Gastroesophageal sphincter (tissue), 4 donors: ENCODE measurements at regions not wholly inside any gene's neighbourhood (a gene's known extent, or its start where the extent isn't known, plus 50 kb on each side); places are given as distances from the start of the nearest gene placed in this dataset.

Experiments
- ATAC-seq: fragments of 150-250 bp; one replicate; pipeline ENCODE4 v1.9.1; 2016; ENCODE audit warnings: mild to moderate bottlenecking, moderate library complexity
- H3K27ac ChIP-seq, 4 donors: fragments of 200-600 bp; sonication (generic) in 3 of 4; 1 replicate in 3 of 4; 2 replicates in 1 of 4; pipeline ENCODE4 v1.5.1; 2016 to 2019
- H3K27me3 ChIP-seq: fragments of 200-600 bp; sonication (generic); one replicate; pipeline ENCODE4 v1.5.1; 2019
- H3K36me3 ChIP-seq, 2 donors: fragments of 200-600 bp; sonication (generic); one replicate each; pipeline ENCODE4 v1.5.1; 2019; ENCODE audit warnings: control low read depth in 1 of 2
- H3K4me1 ChIP-seq, 3 donors: fragments of 200-600 bp; sonication (generic); 1 replicate in 2 of 3; 2 replicates in 1 of 3; pipeline ENCODE4 v1.5.1; 2016 to 2019; ENCODE audit warnings: control low read depth in 2 of 3
- H3K4me3 ChIP-seq, 2 donors: fragments of 200-600 bp; sonication (generic); one replicate each; pipeline ENCODE4 v1.5.1; 2019; ENCODE audit warnings: mild to moderate bottlenecking in 1 of 2, moderate library complexity in 1 of 2
- H3K9me3 ChIP-seq, 3 donors: fragments of 200-600 bp; sonication (generic); one replicate each; pipeline ENCODE4 v1.5.1; 2017 to 2019; ENCODE audit warnings: control low read depth in 2 of 3
- EP300 ChIP-seq: sonication (generic); formaldehyde crosslinking; IDR thresholded peaks from one replicate; pipeline ENCODE4 v1.6.1; 2017; ENCODE audit warnings: antibody characterized with exemption, mild to moderate bottlenecking
- POLR2A ChIP-seq, 2 donors: fragments of 450-650 bp; IDR thresholded peaks; one replicate each; pipeline ENCODE4 v1.6.1; 2017; ENCODE audit warnings: antibody characterized with exemption in 2 of 2, mild to moderate bottlenecking in 2 of 2, moderate library complexity in 1 of 2
- POLR2AphosphoS5 ChIP-seq: sonication (generic); formaldehyde crosslinking; IDR thresholded peaks from one replicate; pipeline ENCODE4 v1.6.1; 2017; ENCODE audit warnings: antibody characterized with exemption
- WGBS, 2 donors: methylation state at CpG; one replicate each; pipeline ENCODE4 v1.1.5; 2018; ENCODE audit warnings: low coverage in 1 of 2; 5-methylcytosine and 5-hydroxymethylcytosine counted together
- TF ChIP-seq, protein P1 (sequence below), 4 experiments: fragments of 200-600 bp in 2 of 4; fragments of 450-650 bp in 2 of 4; sonication (generic) in 1 of 4; IDR thresholded peaks; one replicate each; pipeline ENCODE4 v1.5.1; 2017 to 2019; ENCODE audit warnings: antibody characterized with exemption in 4 of 4, mild to moderate bottlenecking in 2 of 4, moderate library complexity in 2 of 4

DNA sequence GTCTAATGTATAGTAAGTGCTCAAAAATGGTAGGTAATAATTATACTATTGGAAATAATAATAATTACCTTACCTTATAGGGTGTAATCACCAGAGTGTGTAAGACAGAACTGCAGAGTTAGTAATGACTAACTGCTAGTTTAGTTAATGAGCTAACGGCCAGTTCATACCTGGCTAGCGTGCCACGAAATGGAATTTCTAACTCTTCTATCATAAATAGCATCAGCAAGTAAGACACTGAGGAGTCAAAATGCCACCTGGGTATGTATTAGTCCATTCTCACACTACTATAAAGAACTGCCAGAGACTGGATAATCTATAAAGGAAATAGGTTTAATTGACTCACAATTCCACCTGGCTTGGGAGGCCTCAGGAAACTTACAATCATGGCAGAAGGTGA is 63.4 kb upstream of the CEP85L start:
- H3K9me3 ChIP-seq: no peaks in the 10 kb centered on the region
- H3K27me3 ChIP-seq: no peaks in the 10 kb centered on the region
- no peak overlapping the region for H3K27ac ChIP-seq
- H3K4me1 ChIP-seq: peaks cover 0 to 5% (median 0%) of the 10 kb centered on the region in 3 donors
- no peaks in the 10 kb centered on the region for H3K36me3 ChIP-seq
- H3K4me3 ChIP-seq: no peak overlapping the region
- no peak for ATAC-seq
- no peak for TF ChIP-seq POLR2AphosphoS5
- TF ChIP-seq, protein P1, sequence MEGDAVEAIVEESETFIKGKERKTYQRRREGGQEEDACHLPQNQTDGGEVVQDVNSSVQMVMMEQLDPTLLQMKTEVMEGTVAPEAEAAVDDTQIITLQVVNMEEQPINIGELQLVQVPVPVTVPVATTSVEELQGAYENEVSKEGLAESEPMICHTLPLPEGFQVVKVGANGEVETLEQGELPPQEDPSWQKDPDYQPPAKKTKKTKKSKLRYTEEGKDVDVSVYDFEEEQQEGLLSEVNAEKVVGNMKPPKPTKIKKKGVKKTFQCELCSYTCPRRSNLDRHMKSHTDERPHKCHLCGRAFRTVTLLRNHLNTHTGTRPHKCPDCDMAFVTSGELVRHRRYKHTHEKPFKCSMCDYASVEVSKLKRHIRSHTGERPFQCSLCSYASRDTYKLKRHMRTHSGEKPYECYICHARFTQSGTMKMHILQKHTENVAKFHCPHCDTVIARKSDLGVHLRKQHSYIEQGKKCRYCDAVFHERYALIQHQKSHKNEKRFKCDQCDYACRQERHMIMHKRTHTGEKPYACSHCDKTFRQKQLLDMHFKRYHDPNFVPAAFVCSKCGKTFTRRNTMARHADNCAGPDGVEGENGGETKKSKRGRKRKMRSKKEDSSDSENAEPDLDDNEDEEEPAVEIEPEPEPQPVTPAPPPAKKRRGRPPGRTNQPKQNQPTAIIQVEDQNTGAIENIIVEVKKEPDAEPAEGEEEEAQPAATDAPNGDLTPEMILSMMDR (IDR thresholded peaks at IDR 0.05): no peak
- no peak for TF ChIP-seq POLR2A (IDR thresholded peaks at IDR 0.05)
- WGBS, 2 donors: 93 to 96% methylated on average over 3 of the region's 3 CpGs

DNA sequence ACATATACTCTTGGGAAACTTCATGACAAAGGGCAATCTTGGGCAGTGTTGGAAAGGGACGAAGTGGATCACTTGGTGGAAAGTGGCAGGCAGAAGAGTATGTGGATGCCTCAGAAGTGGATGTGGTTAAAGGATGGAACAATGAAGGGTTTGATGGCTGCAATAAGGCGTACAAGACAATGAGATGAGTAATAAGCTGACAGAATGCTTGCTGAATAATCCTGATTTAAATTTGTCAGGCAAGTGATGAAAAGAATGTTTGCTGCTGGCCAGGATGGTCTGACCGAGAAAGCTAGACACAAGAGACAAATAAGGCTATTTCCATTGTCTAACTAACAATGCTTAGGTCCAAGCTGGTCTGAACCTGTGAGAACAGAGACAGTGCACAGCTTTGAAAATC is 61.6 kb upstream of the CEP85L start:
- Histone ChIP-seq H3K4me1 (peaks cover 0 to 23% (median 0%) of the 10 kb centered on the region in 3 donors), H3K27me3 (no peaks in the 10 kb centered on the region), H3K36me3 (no peaks in the 10 kb centered on the region), H3K9me3 (no peaks in the 10 kb centered on the region), H3K4me3 (no peak overlapping the region), H3K27ac (no peak overlapping the region)
- TF ChIP-seq EP300 (no peak), POLR2AphosphoS5 (no peak), POLR2A (IDR thresholded peaks at IDR 0.05) (no peak)
- TF ChIP-seq, protein P1 (IDR thresholded peaks at IDR 0.05): no peak
- WGBS, 2 donors: 39 to 47% methylated on average over 3 of the region's 3 CpGs
- no peak for ATAC-seq

DNA sequence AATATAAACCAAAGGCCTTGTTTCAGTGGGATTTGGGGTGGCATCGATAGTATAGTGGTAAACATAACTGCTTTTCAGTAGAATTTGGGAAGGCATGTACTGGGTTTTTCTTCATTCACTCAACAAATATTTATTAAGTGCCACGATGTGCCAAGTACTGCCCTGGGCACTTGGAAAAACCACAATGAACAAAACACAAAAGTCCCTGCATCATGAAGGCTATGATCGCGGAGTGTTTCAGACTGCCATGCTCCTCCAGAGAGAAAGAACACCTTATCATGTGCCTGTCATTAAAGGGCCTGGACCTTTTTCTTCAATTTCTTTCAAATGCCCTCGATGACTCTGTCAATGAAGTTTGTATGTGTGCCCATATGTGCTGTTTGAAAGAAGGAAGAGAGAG is 59.2 kb upstream of the CEP85L start:
- WGBS, 2 donors: 76 to 92% methylated on average over 3 to 5 of the region's 5 CpGs
- Histone ChIP-seq H3K4me3 (no peak overlapping the region), H3K36me3 (no peaks in the 10 kb centered on the region), H3K27me3 (no peaks in the 10 kb centered on the region), H3K9me3 (no peaks in the 10 kb centered on the region), H3K27ac (no peak overlapping the region), H3K4me1 (peaks cover 0 to 31% (median 0%) of the 10 kb centered on the region in 3 donors)
- no peak for TF ChIP-seq POLR2A (IDR thresholded peaks at IDR 0.05)
- TF ChIP-seq, protein P1 (IDR thresholded peaks at IDR 0.05): no peak
- no peak for TF ChIP-seq POLR2AphosphoS5
- no peak for TF ChIP-seq EP300
- no peak for ATAC-seq

DNA sequence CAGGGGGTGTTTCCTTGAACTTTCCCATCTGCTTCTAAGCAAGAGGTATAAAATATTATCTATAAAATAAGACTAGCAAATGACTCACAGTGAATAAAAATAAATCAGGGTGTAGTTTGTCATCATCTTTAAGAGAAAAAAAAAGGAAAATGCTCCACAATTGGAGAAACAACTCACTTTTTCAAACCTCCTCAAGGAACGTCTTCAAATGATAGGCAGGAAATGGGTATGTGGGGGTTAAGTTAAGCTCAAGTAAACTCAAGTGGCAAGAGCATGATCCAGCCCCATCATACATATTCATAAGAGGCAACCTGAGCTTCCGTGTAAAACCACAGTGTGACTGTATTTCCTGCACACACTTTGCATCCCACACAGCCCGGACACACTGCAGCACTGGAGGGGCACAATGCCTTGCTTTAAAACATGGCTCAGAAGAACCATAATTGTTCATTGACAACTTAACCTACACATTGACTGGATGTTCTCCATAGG is 58.5 kb upstream of the CEP85L start:
- no peaks in the 10 kb centered on the region for H3K9me3 ChIP-seq
- H3K36me3 ChIP-seq: no peaks in the 10 kb centered on the region
- WGBS, 2 donors: 20 to 67% methylated on average over 2 to 3 of the region's 3 CpGs
- H3K27me3 ChIP-seq: no peaks in the 10 kb centered on the region
- no peak for ATAC-seq
- H3K4me3 ChIP-seq: peak overlapping the region; percentile 27 to 44
- H3K27ac ChIP-seq: peak overlapping the region in 3 of 4 donors; percentile 5 to 72 (median 67)
- TF ChIP-seq POLR2A (IDR thresholded peaks at IDR 0.05): no peak
- TF ChIP-seq POLR2AphosphoS5: no peak
- no peak for TF ChIP-seq EP300
- TF ChIP-seq, protein P1 (IDR thresholded peaks at IDR 0.05): no peak
- peaks cover 0 to 38% (median 0%) of the 10 kb centered on the region in 3 donors for H3K4me1 ChIP-seq

DNA sequence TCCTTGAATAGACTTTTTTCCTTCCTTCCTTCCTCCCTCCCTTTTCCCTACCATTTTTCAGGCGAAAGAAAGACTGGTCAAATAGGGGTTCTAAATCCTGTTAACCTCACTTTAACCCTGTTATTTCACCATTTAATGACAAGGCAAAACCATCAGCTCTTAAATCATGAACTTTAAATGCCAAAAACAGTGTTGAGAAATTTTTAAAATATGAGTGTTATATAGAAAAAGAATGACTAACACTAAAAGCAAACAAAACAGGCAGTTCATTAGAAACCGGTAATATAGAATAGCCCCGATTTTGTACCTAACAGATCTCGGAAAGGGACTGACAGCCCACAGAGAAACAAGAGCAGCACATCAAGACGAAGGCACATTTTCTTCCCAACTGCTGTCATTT is 57.4 kb upstream of the CEP85L start:
- TF ChIP-seq EP300 (no peak), POLR2AphosphoS5 (peak; percentile 19)
- TF ChIP-seq, protein P1 (IDR thresholded peaks at IDR 0.05): no peak
- Histone ChIP-seq H3K4me1 (peaks cover 0 to 41% (median 0%) of the 10 kb centered on the region in 3 donors), H3K27me3 (no peaks in the 10 kb centered on the region), H3K36me3 (no peaks in the 10 kb centered on the region), H3K27ac (peak overlapping the region in 3 of 4 donors; percentile 67 to 72 (median 71)), H3K9me3 (no peaks in the 10 kb centered on the region), H3K4me3 (peak overlapping the region; percentile 27 to 44)
- 10 to 28% methylated on average over 5 of the region's 5 CpGs for WGBS, 2 donors
- no peak for ATAC-seq
